GM21423 (cell line): ENCODE measurements at regions not wholly inside any gene's neighbourhood (a gene's known extent, or its start where the extent isn't known, plus 50 kb on each side); places are given as distances from the start of the nearest gene placed in this dataset.

Source experiments
- ATAC-seq: cut with Tn5 transposase; IDR thresholded peaks from one replicate; pipeline ENCODE4 v1.9.1; 2021; ENCODE audit warnings: mild to moderate bottlenecking, moderate library complexity; ENCODE audit not compliant: unreplicated experiment

DNA sequence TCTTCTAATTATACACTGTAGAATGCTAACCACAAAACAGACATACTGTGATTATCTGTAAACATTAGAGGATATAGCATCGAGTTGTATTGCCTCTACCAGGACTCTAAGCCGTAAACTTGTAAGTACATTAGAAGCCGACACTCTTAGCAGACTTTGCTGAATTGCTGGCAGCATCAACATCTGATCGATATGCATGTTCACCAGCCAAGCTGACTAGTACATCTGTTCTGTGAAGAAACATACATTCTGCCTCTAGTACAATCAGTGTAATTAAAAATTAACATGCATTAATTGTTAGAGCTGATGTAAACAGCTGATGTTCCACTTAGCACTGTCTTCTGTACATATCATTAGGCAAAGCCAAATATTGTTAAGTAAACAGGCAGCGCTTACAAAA lies 502.2 kb downstream of the NR4A2 start:
- ATAC-seq: no peak

DNA sequence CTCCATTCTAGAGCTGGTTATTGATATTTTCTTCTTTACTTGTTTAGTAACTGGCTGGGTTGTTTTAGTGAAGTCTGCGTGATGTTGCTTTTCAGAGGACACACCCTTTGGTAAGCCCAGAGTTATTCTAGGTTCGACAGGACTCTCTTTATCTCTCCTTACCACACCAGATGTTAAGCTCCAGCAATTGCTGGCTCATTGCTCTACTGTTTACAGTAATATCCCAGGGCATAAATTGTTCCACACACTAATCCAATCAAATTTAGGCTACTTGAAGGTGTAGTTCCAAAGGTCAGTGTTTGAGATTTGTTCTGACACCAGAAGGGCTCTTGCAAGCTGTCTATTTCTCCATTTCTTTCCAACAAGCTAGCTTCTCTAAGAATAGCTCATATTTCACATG lies 506.6 kb downstream of the NR4A2 start:
- no peak for ATAC-seq

DNA sequence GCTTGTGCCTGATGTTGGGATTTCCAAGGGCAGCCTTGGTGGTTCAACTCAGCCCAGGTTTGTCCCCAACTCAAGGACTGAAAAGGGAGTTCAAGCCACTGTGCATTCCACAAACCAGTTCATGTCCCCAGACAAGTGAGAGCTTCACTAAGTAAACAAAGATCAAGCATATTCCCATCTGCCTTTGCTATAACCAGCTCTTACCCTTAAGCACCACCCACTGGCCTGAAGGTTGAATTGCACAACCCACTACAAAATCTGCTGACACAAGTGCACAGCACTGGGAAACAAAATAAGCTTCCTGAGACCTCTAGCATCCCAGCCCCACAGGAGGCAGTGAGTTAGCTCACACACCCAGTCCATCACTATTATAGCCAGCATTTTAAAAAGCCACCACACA lies 516.7 kb downstream of the NR4A2 start:
- ATAC-seq: peak; percentile 87

DNA sequence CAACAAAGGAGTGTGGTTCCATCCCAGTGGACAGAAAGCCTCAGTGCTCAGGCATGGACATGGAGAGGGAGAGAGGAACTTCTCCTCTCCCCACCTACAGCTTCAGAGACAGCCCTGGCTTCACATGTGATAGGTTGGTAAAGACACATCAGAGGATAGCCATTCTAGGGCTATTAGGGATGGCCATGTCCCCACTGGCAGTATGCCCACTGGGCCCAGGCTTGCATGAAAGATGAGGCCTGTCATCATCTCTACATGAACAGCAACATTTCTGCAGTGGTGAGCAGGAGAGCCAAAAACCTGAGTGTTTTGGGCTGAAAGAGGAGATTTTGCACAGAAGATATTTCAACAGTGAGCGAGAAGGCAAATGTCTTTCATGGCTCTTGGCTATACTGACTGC lies 517.2 kb downstream of the NR4A2 start:
- ATAC-seq: no peak

DNA sequence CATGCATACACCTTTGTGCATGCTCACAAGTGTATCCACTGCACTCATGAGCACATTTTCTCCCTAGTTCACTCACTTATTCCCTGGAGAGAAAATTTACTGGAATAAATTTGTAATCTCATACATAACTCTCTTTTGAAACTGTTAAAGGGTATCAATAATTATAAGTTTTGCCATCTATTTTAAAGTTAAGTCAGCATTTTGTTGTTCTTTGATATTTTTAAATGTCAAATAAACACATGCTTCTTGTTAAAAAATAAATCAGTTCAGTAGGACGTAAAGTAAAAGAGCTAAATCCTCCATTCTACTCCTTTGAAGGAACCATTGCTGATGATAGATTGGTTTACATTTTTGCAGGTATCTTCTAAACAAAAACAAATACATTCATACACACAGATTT lies 522.1 kb downstream of the NR4A2 start:
- no peak for ATAC-seq

DNA sequence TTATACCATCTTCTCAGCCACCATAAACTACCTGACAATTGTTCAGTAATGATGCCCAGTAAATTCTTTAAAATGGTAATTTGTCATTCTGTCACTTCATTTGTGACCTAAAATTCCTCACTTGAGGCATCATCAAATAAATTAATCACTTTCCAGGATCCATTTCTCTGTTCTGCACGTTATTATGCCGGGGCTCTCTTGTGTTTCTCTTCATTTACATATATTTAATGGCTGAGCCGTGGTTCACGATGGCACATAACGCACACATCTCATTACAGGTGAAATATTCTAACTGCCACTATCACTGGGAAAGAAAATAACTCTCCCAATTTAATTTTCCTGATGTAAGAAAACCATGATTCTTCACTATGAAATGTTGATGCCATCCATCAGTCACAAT lies 529.6 kb downstream of the NR4A2 start:
- ATAC-seq: no peak

DNA sequence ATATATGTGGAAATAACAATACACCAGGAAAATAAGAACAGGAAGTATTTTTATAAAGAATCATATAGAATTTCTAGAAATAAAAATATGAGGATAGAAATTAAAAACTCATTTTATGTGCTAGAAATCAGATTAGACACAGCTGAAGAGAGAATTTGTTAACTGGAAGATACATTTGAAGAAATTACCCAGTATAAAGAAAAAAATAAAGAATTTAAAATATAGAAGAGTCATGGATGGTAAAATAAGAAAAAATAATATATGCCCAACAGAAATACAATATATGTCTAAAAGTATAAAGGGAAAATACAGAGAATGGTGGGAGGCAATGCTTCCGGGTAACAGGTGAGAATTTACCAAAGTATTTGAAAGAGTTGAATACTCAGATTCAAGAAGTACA lies 539.9 kb downstream of the NR4A2 start:
- no peak for ATAC-seq

DNA sequence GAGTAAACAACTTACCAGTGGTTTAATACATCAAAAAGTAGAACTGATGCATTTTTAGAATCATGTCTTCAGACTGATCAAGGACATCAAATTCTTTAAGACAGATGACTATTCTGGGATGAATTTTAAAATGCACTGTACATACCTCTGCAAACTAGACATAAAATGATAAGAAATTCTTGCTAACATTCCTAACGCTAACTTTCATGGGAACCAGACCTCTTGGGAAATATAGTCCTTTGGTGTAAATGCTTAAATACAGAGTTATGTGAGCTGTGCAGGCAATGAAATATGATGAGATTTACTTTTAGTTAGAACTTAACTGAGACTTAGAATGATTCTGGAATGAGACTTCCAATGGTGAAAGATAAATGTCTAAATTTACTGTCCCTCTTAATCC lies 562.0 kb downstream of the NR4A2 start:
- no peak for ATAC-seq

DNA sequence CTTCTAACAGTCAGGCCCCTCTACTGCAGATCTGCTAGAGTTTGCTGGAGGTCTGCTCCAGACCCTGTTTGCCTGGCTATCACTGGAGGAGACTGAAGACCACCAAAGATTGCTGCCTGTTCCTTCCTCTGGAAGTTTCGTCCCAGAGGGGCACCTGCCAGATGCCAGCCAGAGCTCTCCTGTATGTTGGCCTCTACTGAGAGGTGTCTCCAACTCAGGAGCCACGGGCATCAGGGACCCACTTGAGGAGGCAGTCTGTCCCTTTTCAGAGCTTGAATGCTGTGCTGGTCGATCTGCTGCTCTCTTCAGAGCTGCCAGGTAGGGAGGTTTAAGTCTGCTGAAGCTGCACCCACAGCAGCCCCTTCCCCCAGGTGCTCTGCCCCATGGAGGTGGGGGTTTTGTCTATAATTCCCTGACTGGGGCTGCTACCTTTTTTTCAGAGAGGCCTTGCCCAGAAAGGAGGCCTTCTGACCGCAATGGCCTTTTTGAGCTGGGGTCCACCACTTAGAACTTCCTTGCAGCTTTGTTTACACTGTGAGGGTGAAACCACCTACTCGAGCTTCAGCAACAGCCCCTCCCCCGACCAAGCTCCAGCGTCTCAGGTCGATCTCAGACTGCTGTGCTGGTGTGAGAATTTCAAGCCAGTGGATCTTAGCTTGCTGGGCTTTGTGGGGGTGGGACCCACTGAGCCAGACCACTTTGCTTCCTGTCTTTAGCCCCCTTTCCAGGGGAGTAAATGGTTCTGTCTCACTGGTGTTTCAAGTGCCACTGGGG lies 566.0 kb downstream of the NR4A2 start:
- ATAC-seq: no peak

DNA sequence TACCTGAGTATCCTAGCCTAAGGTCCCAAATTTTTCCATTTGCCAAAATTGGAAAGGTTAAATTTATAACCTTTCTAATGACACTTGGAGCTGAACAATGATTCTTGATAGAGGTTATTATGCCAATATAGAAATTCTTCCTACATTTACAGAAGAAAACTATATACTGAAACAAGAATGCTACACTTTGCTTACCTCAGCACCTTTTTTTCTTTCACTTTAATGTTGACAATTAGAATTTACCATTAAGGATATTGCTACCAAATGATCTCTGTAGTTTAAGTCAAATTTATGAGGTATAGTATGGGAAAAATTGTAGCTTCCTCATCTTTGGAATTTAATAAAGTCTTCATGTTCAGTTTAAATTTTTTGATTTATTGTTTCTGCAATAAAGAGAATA lies 577.0 kb downstream of the NR4A2 start:
- no peak for ATAC-seq

DNA sequence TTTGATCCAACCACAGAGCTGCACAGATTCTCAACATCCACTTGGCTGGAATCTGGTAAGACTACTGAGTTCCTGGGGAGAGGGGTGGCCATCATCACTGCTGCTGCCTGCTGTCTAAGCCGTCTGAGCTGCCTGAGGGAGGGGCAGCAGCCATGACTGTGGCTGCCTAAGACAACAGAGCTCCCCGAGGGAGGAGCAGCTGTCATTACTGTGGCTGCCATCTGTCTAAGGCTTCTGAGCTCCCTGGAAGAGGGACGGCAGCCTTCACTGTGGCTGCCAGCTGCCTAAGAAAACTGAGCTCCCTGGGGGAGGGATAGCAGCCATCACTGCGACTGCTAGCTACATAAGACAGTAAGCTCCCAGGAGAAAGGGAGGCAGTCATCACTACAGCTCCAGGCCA lies 584.4 kb downstream of the NR4A2 start:
- no peak for ATAC-seq

DNA sequence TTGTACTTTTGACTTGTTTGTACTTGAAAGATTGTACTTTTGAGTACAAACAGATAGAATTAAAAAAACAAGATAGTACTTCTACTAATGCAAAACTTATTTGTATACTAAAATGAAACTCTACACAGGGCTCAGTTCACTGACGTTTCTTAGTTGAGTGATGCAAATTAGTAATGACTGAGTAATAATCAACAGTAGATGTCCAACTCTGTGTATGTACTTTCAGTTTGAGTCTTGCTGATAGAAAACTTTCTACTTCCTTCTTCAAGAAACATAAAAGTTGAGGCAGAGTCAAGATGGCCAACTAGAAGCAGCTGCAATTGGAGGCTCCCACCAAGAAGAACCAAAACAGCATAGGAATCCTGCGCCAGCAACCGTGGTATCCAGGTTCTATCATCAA lies 585.0 kb downstream of the NR4A2 start:
- no peak for ATAC-seq

DNA sequence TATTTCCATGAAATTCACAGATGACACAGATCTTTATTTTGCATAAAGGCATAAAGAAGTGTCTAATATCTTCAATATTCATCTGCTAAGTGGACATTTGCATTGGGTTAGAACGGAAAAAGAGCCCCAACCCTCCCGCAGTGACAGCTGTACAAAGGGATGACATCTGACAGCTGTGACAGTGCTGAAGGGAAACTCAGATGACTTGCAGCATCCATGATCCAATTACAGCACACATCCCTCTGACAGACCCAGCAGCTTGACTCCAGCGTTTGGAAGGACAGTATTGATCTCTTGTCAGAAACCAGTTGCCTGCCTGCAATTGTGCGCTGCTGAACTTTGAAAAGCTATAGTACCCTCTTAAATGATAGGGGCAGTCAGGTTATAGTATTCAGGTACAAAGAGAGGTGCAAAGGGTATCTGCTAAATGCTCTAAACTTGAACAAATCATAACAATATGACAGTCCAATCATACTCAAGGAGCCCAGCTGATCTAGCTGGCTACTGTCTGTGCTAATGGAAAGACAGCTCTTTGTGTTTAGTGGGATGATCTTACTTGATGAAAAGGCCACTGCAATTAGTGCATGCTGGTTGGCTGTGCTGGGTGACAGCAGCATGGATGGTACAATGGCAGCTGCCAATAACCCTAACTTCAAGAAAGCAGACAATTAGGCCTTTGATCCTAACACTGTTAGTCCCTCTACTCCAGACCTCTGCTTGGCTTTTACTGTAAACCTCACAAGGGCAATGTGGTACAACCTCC lies 599.2 kb downstream of the NR4A2 start:
- ATAC-seq: no peak

DNA sequence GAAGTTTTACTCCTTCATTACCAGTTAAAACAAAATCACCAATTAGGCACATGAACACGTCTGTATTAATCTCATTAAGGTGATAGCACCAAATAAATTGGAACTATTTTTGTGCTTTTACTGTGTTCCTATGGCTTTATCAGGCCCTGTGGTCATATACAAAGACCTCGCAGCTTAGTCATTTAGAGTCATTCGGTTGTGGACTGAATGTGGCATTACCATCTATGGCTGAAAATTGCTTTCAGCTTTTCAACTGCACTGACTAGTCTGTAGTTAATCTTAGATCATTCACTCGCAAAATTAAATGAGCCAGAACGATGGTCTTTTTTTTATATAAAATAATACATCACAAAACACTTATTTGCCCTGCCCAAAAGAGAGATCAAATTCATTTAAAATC lies 601.7 kb downstream of the NR4A2 start:
- no peak for ATAC-seq

DNA sequence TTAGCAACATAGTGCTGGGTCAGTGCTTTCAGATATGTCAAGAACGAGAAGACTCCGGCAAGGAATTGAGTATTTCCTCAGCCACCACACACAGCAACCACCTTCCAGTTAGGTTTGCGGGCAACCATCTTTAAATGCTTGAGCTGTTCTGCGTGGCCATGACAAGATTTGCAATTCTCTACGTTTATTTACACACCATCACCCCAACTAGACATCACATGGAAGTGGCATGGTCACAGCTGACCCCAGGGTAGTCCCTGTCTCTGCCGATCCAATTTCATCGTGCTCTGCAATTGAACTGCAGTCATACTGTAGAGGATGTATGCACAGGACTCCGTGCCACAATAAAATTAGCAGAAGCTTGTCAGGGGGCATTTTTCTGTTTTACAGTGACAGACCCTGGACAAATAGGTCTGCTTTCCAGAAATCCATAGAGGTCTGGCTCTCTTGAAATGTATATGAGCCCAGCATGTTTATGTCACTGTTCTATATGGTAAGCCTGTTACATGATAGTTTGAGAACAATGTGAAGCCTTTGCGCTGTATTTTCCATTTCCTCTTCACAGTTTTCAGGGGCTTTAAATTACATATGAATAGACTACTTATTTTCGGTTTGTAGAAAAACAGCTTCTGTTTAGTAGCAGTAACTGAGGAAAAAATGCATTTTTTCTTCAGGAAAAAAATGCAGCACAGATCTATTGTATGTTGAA lies 605.2 kb downstream of the NR4A2 start:
- ATAC-seq: no peak

DNA sequence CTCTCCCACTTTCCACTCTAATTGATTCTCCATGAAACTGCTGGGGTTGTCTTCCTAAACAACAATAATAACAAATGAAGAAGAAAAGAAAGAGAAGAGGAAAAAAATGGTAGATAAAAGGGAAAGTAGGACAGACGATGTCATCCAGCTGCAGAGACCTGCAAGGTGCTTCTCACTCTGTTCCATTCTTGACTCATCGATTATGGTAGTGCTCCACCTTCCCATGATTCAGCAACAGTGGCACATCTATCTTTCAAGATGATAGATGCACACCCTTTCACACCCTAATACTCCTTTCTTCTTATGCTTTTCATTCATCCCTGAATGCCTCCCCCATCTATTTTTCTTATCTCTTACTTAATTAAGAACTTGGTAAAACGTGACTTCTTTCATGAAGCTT lies 610.2 kb downstream of the NR4A2 start:
- ATAC-seq: no peak

DNA sequence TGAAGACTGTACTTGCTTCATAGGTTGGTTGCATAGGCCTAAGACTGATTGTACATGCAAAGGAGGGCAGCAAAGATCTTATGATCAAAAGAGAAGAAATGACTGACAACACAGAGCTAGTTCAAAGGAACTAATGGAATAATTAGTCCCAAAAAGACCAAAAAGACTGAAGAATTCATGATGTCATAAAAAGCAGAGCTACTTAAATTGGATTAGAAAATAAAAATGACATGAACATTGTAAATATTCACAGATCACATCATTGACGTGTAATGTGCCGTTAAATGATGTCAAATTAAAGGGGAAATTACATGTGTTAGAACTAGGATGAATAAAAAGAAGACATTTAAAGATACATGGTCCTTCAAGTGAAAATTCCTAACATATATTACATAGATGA lies 616.8 kb downstream of the NR4A2 start:
- ATAC-seq: no peak

DNA sequence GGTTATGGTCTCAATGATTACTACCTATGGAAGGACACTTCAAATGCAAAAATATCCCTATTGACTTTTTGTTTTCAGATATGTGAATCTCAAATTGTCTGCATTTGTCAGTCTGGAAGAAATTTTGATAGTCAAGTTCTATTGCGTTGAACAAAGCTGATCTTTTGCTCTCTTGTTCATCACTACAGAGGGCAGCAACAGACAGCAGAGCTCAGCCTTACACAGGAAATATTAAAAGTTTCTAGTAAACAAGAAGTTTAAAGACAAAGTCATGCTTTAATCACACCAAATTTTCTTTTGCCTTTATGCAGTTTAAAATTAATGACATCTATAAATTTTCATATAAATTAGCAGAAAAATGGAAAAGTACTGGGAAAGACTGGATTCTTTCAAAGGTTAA lies 617.5 kb downstream of the NR4A2 start:
- ATAC-seq: no peak

DNA sequence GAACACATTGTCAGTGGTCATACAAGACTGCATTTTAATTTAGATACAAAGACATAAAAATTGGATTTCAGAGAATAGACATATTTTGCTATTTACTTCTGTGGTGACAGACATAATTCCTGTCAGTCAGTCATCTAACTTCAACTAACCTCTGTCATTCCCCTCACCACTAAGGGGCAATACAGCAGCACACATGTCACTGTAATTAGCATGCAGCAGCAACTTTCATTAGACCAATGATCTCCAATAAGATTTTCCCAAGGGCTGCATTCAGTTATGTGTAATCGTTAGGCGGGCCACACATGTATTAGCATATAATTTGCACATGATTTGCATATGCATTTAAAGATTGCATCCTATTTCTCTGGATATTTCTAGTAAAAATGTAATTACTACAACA lies 624.5 kb downstream of the NR4A2 start:
- no peak for ATAC-seq

DNA sequence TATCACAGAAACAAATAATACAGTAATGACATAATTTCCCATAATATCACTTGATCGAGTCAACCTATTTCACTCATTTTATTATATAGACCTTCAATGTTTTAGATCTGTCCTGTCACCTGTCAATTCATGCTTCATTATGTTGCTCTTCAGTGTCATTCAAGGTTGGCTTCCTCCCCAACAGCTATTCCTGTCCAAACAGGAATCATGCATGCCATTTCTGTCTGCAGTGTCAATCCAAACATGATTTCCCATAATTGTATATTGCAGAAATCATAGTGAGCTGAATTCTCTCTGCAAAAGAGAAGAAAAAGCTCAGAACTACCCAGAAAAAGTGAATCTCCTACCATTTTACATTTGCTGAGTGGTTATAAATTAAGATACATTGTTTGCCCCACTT lies 628.6 kb downstream of the NR4A2 start:
- ATAC-seq: no peak

DNA sequence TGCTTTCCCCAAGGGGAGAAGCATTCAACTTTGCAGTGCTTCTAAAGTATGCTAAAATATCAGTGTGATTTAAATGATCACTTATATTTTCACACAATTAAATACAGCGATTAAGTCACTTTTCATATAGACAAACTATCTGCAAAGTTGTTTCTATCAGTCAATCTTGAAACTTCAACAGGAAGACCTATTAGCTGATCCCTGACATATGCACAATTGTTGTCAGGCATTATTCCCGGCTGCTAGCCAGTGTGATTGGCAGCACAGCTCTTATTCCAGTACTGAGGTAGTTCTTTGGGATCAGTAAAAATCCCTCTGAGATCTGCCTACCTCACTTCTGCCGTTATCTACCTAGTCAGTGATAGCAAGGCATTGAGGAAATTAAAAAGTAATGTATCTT lies 629.5 kb downstream of the NR4A2 start:
- no peak for ATAC-seq

DNA sequence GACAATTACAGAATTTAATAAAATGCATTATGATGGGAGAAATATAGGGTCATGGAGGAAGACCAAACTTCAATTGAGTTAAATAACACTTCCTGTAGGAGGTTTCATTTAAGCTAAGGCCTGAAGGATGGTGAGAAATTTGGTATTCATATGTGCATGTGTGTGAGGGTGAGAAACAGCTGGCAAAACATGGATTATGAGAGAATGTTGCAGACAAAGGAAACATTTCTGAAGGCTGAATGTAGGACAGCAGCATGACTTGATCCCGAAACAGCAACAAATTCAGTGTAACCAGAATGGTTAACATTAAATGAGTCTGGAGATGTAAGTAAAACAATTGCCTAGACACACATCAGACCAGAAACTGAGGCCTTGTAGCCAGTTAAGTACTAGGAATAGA lies 630.8 kb downstream of the NR4A2 start:
- ATAC-seq: no peak
